Suppressor macrophage treated with lipopolysaccharide for 4 hours (primary cell): ENCODE measurements at regions not wholly inside any gene's neighbourhood (a gene's known extent, or its start where the extent isn't known, plus 50 kb on each side); places are given as distances from the start of the nearest gene placed in this dataset.
"Not testable (repeated sequence)": the region's sequence is repeated elsewhere in the genome, so short reads cannot be mapped to it uniquely, and the experiment has no call there.

Source experiments
- DNase-seq: peaks from one replicate; pipeline ENCODE4 v3.0.0-alpha.2; 2020

- peak; percentile 57 for DNase-seq
These were observed 60.0 kb upstream of the PSME4 start for GRCh38 chr2:54030806-54031205.

- DNase-seq: no peak
These were observed 59.6 kb upstream of the PSME4 start for GRCh38 chr2:54030396-54030741.

GRCh38 chr2:54029721-54030395, 59.1 kb upstream of the PSME4 start:
- DNase-seq: no peak

- DNase-seq: not testable (repeated sequence)
These were observed 54.8 kb upstream of the PSME4 start for GRCh38 chr2:54025463-54026075.

- no peak for DNase-seq
These were observed 53.8 kb upstream of the PSME4 start for GRCh38 chr2:54024576-54024975.

- DNase-seq: no peak
These were observed 50.9 kb upstream of the PSME4 start for GRCh38 chr2:54021702-54022101.

- DNase-seq: no peak
These were observed 50.1 kb upstream of the PSME4 start for GRCh38 chr2:54020793-54021414.
